GM13977 (cell line): ENCODE measurements at regions not wholly inside any gene's neighbourhood (a gene's known extent, or its start where the extent isn't known, plus 50 kb on each side); places are given as distances from the start of the nearest gene placed in this dataset.

Experiments
- DNase-seq: peaks from one replicate; pipeline ENCODE4 v3.0.0; 2012; ENCODE audit warnings: low spot score
- in situ Hi-C: fragments of 300-500 bp; cut with MboI; formaldehyde crosslinking; loops from one replicate; pipeline ENCODE4 v1.12.0; 2022; ENCODE audit warnings: low sequenced_read_pairs, low pct_unique_long_range_greater_than_20kb, mixed read lengths, inconsistent platforms; ENCODE audit not compliant: unreplicated experiment
- TF ChIP-seq, protein P1 (sequence below): IDR thresholded peaks from 2 replicates; pipeline ENCODE4 v1.5.1; 2012; ENCODE audit warnings: mild to moderate bottlenecking, control low read depth; ENCODE audit not compliant: insufficient read depth; ENCODE audit errors: extremely low read depth, missing control alignments

- TF ChIP-seq, protein P1, sequence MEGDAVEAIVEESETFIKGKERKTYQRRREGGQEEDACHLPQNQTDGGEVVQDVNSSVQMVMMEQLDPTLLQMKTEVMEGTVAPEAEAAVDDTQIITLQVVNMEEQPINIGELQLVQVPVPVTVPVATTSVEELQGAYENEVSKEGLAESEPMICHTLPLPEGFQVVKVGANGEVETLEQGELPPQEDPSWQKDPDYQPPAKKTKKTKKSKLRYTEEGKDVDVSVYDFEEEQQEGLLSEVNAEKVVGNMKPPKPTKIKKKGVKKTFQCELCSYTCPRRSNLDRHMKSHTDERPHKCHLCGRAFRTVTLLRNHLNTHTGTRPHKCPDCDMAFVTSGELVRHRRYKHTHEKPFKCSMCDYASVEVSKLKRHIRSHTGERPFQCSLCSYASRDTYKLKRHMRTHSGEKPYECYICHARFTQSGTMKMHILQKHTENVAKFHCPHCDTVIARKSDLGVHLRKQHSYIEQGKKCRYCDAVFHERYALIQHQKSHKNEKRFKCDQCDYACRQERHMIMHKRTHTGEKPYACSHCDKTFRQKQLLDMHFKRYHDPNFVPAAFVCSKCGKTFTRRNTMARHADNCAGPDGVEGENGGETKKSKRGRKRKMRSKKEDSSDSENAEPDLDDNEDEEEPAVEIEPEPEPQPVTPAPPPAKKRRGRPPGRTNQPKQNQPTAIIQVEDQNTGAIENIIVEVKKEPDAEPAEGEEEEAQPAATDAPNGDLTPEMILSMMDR = no peak
- no peak for DNase-seq
- in situ Hi-C loops = no loop called here
Observed at GRCh38 chr9:99436616-99437015, 214.5 kb downstream of the SEC61B start.

DNA sequence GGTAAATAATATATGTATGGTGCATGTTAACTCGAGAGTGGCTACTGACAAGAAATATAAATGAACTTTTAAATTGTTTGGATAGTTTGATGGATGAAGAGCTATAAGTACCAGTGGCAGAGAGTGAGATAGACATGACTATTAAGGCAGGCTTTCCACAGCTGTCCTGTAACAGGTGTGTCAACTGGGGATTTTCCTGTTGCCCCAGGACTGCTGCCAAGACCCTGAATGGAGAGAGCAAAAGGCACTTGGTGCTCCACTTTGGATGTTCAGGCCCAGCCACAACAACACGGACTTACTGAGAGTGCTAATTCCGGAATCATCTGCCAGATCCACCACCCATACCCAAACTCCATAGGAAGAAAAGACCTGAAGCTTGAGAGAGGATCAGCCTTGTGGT, 215.1 kb downstream of the SEC61B start:
- DNase-seq = no peak
- in situ Hi-C loops = no loop called here
- TF ChIP-seq, protein P1 = no peak

DNA sequence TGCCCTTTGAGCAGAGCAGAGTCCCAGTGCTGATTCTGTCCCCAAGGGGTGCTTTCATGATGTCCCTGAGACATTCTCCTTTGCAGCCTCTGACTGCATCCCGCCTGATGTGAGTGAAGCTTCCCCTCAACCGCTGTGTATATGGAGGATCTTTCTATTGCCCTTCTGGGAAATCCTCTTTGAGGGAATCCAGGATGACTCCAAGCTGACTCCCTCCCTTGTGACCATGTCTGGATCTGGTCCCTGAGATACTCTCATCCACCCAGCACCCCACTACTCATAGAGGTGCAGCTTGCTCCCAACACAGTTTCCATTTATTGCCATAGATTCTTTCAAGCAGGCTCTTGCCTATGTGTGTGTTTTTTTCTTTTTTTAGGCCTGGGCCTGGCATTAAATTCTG, 216.5 kb downstream of the SEC61B start:
- TF ChIP-seq, protein P1 = no peak
- DNase-seq = no peak
- in situ Hi-C loops = no loop called here

- TF ChIP-seq, protein P1 = no peak
- DNase-seq = no peak
- in situ Hi-C loops = no loop called here
Observed at GRCh38 chr9:99441829-99442228, 219.7 kb downstream of the SEC61B start.

DNA sequence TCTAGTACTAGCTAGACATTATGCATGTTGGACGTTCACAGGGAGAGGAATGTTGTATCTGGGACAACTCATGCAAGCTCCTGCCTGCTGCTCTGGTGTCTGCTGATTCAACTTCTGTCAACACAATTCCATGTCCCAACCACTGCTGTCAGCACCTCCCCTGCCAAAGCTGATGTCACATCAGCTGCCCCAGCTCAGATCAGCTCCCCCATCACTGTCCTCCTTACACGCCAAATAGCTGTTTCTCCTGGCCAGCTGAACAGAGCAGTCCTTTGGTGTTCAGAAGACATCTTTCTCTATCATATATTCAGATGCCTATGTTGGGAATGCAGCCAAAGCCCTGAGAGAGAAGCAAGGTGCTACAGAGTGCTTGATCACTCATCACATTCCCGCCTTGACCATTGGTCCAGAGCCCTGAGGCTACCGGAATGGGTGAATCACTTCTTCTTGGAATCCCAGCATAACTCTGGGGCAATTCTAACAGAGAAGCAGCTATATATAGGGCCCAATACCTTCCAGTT, 223.3 kb downstream of the SEC61B start:
- in situ Hi-C loops = no loop called here
- TF ChIP-seq, protein P1 = no peak
- no peak for DNase-seq

- DNase-seq = no peak
- in situ Hi-C loops = no loop called here
- TF ChIP-seq, protein P1 = no peak
Observed at GRCh38 chr9:99445920-99446319, 223.8 kb downstream of the SEC61B start.

- in situ Hi-C loops = no loop called here
- DNase-seq = no peak
- TF ChIP-seq, protein P1 = no peak
Observed at GRCh38 chr9:99447951-99448350, 225.9 kb downstream of the SEC61B start.
